ENCODE measurements at regions not wholly inside any gene's neighbourhood (a gene's known extent, or its start where the extent isn't known, plus 50 kb on each side); places are given as distances from the start of the nearest gene placed in this dataset.
"Not testable (repeated sequence)": the region's sequence is repeated elsewhere in the genome, so short reads cannot be mapped to it uniquely, and the experiment has no call there.

GRCh38 chr7:114364151-114364550 lies 50.5 kb upstream of the FOXP2 start:
- no peak for DNase-seq (ENCODE audit: low spot score)

- no peak for DNase-seq (ENCODE audit: low spot score)
Observed at GRCh38 chr7:114363292-114363691, 51.3 kb upstream of the FOXP2 start.

GRCh38 chr7:114358911-114359310 lies 55.7 kb upstream of the FOXP2 start:
- no peak for DNase-seq (ENCODE audit: low spot score)

- no peak for DNase-seq (ENCODE audit: low spot score)
Observed at GRCh38 chr7:114356133-114356532, 58.5 kb upstream of the FOXP2 start.

GRCh38 chr7:114354306-114354705 lies 60.3 kb upstream of the FOXP2 start:
- DNase-seq (ENCODE audit: low spot score), result no peak

GRCh38 chr7:114345494-114345893 lies 69.1 kb upstream of the FOXP2 start:
- no peak for DNase-seq (ENCODE audit: low spot score)

GRCh38 chr7:114343949-114344708 lies 70.5 kb upstream of the FOXP2 start:
- DNase-seq (ENCODE audit: low spot score), result no peak

- no peak for DNase-seq (ENCODE audit: low spot score)
Observed at GRCh38 chr7:114342431-114343179, 72.0 kb upstream of the FOXP2 start.

GRCh38 chr7:114341648-114342047 lies 73.0 kb upstream of the FOXP2 start:
- no peak for DNase-seq (ENCODE audit: low spot score)

- DNase-seq (ENCODE audit: low spot score), result no peak
Observed at GRCh38 chr7:114334989-114335388, 79.6 kb upstream of the FOXP2 start.

GRCh38 chr7:114329458-114329857 lies 85.2 kb upstream of the FOXP2 start:
- not testable (repeated sequence) for DNase-seq (ENCODE audit: low spot score)

GRCh38 chr7:114317450-114318098 lies 97.0 kb upstream of the FOXP2 start:
- no peak for DNase-seq (ENCODE audit: low spot score)

- no peak for DNase-seq (ENCODE audit: low spot score)
Observed at GRCh38 chr7:114312649-114313048, 102.0 kb upstream of the FOXP2 start.

GRCh38 chr7:114310345-114311110 lies 104.1 kb upstream of the FOXP2 start:
- DNase-seq (ENCODE audit: low spot score), result no peak

GRCh38 chr7:114309729-114310128 lies 104.9 kb upstream of the FOXP2 start:
- no peak for DNase-seq (ENCODE audit: low spot score)

GRCh38 chr7:114303301-114303700 lies 111.3 kb upstream of the FOXP2 start:
- DNase-seq (ENCODE audit: low spot score), result no peak

GRCh38 chr7:114302858-114303257 lies 111.8 kb upstream of the FOXP2 start:
- no peak for DNase-seq (ENCODE audit: low spot score)

- no peak for DNase-seq (ENCODE audit: low spot score)
Observed at GRCh38 chr7:114298011-114298410, 116.6 kb upstream of the FOXP2 start.

- no peak for DNase-seq (ENCODE audit: low spot score)
Observed at GRCh38 chr7:114297121-114297520, 117.5 kb upstream of the FOXP2 start.

- no peak for DNase-seq (ENCODE audit: low spot score)
Observed at GRCh38 chr7:114295522-114295921, 119.1 kb upstream of the FOXP2 start.

- no peak for DNase-seq (ENCODE audit: low spot score)
Observed at GRCh38 chr7:114294036-114294435, 120.6 kb upstream of the FOXP2 start.

Data from mucosa of gallbladder (tissue), 1 donor.